Breast epithelium (tissue), 3 donors: ENCODE measurements at regions not wholly inside any gene's neighbourhood (a gene's known extent, or its start where the extent isn't known, plus 50 kb on each side); places are given as distances from the start of the nearest gene placed in this dataset.

Experiments
- POLR2A ChIP-seq: fragments of 450-650 bp; IDR thresholded peaks from one replicate; pipeline ENCODE4 v1.6.1; 2016; ENCODE audit warnings: antibody characterized with exemption, mild to moderate bottlenecking, moderate library complexity
- TF ChIP-seq, protein P1 (sequence below), 3 donors: fragments of 450-650 bp; IDR thresholded peaks; one replicate each; pipeline ENCODE4 v1.5.1; 2016 to 2017; ENCODE audit warnings: antibody characterized with exemption in 3 of 3, mild to moderate bottlenecking in 3 of 3, moderate library complexity in 3 of 3

GRCh38 chr4:116829187-116829586 is 256.2 kb downstream of the TRAM1L1 start:
- TF ChIP-seq, protein P1, sequence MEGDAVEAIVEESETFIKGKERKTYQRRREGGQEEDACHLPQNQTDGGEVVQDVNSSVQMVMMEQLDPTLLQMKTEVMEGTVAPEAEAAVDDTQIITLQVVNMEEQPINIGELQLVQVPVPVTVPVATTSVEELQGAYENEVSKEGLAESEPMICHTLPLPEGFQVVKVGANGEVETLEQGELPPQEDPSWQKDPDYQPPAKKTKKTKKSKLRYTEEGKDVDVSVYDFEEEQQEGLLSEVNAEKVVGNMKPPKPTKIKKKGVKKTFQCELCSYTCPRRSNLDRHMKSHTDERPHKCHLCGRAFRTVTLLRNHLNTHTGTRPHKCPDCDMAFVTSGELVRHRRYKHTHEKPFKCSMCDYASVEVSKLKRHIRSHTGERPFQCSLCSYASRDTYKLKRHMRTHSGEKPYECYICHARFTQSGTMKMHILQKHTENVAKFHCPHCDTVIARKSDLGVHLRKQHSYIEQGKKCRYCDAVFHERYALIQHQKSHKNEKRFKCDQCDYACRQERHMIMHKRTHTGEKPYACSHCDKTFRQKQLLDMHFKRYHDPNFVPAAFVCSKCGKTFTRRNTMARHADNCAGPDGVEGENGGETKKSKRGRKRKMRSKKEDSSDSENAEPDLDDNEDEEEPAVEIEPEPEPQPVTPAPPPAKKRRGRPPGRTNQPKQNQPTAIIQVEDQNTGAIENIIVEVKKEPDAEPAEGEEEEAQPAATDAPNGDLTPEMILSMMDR (IDR thresholded peaks at IDR 0.05): no peak
- TF ChIP-seq POLR2A: no peak
